Panc1 (cell line): ENCODE measurements at regions not wholly inside any gene's neighbourhood (a gene's known extent, or its start where the extent isn't known, plus 50 kb on each side); places are given as distances from the start of the nearest gene placed in this dataset.

Experiments used
- TCF7L2 ChIP-seq: IDR thresholded peaks from 2 replicates; pipeline ENCODE4 v1.6.1; 2011; ENCODE audit warnings: mild to moderate bottlenecking, low read depth, low read length, inconsistent platforms
- TF ChIP-seq, protein P1 (sequence below): fragments of 450-650 bp; IDR thresholded peaks from 2 replicates; pipeline ENCODE4 v1.5.1; 2017; ENCODE audit warnings: mild to moderate bottlenecking
- TF ChIP-seq, protein P2 (sequence below), 2 experiments: IDR thresholded peaks; 2 replicates each; pipeline ENCODE4 v1.6.1; 2011 to 2012; ENCODE audit warnings: low read depth in 2 of 2, control low read depth in 1 of 2, low read length in 1 of 2, mild to moderate bottlenecking in 1 of 2, moderate library complexity in 1 of 2; ENCODE audit not compliant: insufficient read depth in 1 of 2

DNA sequence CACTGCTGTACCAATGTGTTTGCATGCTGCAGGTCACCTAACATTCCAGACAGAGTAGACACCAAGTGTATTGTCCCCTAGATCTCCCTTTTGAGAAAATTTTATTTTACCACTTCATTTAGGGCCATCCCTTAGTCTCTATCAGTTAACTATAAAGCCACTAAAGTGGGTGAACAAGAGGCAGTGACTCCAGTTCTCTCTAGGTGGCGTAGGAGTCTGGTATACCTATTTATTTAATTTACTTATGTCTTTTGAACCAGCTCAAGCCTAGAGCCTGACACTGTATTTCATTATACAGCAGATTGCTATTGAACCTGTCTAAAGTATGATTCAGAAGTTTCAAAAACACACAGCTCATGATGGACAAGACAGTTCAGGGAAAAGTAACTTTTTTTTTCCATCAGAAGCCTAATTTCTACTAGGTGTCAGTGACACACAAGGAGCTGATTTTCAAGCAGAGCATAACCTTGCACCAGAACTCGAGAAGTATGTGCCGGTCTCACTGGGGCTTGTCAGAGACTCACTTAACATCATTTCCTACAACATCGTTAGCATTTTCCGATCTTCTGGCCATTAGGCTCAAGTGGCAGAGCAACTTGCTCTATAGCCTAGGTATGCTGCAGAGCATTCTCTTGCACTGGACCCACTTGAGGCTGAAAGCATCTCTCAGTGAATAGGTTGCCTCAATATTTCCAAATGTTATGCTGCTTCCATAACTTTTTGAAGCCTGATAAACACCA is 175.4 kb downstream of the CDC14C start:
- TF ChIP-seq, protein P1, sequence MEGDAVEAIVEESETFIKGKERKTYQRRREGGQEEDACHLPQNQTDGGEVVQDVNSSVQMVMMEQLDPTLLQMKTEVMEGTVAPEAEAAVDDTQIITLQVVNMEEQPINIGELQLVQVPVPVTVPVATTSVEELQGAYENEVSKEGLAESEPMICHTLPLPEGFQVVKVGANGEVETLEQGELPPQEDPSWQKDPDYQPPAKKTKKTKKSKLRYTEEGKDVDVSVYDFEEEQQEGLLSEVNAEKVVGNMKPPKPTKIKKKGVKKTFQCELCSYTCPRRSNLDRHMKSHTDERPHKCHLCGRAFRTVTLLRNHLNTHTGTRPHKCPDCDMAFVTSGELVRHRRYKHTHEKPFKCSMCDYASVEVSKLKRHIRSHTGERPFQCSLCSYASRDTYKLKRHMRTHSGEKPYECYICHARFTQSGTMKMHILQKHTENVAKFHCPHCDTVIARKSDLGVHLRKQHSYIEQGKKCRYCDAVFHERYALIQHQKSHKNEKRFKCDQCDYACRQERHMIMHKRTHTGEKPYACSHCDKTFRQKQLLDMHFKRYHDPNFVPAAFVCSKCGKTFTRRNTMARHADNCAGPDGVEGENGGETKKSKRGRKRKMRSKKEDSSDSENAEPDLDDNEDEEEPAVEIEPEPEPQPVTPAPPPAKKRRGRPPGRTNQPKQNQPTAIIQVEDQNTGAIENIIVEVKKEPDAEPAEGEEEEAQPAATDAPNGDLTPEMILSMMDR = peak; percentile 41; the same call in 1 of the 2 replicates
- no peak for TF ChIP-seq TCF7L2
- TF ChIP-seq, protein P2, sequence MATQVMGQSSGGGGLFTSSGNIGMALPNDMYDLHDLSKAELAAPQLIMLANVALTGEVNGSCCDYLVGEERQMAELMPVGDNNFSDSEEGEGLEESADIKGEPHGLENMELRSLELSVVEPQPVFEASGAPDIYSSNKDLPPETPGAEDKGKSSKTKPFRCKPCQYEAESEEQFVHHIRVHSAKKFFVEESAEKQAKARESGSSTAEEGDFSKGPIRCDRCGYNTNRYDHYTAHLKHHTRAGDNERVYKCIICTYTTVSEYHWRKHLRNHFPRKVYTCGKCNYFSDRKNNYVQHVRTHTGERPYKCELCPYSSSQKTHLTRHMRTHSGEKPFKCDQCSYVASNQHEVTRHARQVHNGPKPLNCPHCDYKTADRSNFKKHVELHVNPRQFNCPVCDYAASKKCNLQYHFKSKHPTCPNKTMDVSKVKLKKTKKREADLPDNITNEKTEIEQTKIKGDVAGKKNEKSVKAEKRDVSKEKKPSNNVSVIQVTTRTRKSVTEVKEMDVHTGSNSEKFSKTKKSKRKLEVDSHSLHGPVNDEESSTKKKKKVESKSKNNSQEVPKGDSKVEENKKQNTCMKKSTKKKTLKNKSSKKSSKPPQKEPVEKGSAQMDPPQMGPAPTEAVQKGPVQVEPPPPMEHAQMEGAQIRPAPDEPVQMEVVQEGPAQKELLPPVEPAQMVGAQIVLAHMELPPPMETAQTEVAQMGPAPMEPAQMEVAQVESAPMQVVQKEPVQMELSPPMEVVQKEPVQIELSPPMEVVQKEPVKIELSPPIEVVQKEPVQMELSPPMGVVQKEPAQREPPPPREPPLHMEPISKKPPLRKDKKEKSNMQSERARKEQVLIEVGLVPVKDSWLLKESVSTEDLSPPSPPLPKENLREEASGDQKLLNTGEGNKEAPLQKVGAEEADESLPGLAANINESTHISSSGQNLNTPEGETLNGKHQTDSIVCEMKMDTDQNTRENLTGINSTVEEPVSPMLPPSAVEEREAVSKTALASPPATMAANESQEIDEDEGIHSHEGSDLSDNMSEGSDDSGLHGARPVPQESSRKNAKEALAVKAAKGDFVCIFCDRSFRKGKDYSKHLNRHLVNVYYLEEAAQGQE (IDR thresholded peaks at IDR 0.05; ENCODE audit: insufficient read depth in 1 of 2, low read depth in 2 of 2, low read length in 1 of 2) = no peak
